Mesodermal cell (in vitro differentiated cells): ENCODE measurements at regions not wholly inside any gene's neighbourhood (a gene's known extent, or its start where the extent isn't known, plus 50 kb on each side); places are given as distances from the start of the nearest gene placed in this dataset.
A peak's percentile ranks its signal among the peaks of the same experiment; 100 is the strongest.
"Not testable (repeated sequence)": the region's sequence is repeated elsewhere in the genome, so short reads cannot be mapped to it uniquely, and the experiment has no call there.

ENCODE experiments used
- H3K27ac ChIP-seq: 2 replicates; pipeline ENCODE4 v1.7.0; 2013; ENCODE audit warnings: mild to moderate bottlenecking, low read depth, low read length, moderate library complexity; ENCODE audit not compliant: severe bottlenecking
- H3K36me3 ChIP-seq: 2 replicates; pipeline ENCODE4 v1.7.1; 2013; ENCODE audit warnings: mild to moderate bottlenecking, low read length, moderate library complexity; ENCODE audit not compliant: control insufficient read depth, insufficient read depth
- H3K4me1 ChIP-seq: one replicate; pipeline ENCODE4 v1.7.1; 2013; ENCODE audit warnings: mild to moderate bottlenecking, low read length; ENCODE audit not compliant: insufficient read depth, control insufficient read depth, poor library complexity, severe bottlenecking
- H3K4me3 ChIP-seq: 2 replicates; pipeline ENCODE4 v1.7.0; 2013; ENCODE audit warnings: low read length, control low read depth, mild to moderate bottlenecking; ENCODE audit not compliant: insufficient read depth, poor library complexity, severe bottlenecking; ENCODE audit errors: extremely low read depth
- H3K9me3 ChIP-seq: 2 replicates; pipeline ENCODE4 v1.7.1; 2013; ENCODE audit warnings: mild to moderate bottlenecking, low read length, moderate library complexity; ENCODE audit not compliant: control insufficient read depth
- WGBS, 2 experiments: methylation state at CpG; one replicate each; pipeline ENCODE4 v1.1.5; 2013; ENCODE audit warnings: missing lambda C conversion rate in 2 of 2; ENCODE audit not compliant: insufficient coverage in 2 of 2; 5-methylcytosine and 5-hydroxymethylcytosine counted together

GRCh38 chr1:224011751-224012150 lies 102.2 kb upstream of the FBXO28 start:
- WGBS, 2 experiments, result 76 to 83% methylated on average over 5 to 7 of the region's 7 CpGs
- H3K27ac ChIP-seq, H3K4me1 ChIP-seq, H3K36me3 ChIP-seq, H3K4me3 ChIP-seq: not testable (repeated sequence)
- peaks cover 37% of the 10 kb centered on the region for H3K9me3 ChIP-seq

GRCh38 chr1:224011153-224011552 lies 102.8 kb upstream of the FBXO28 start:
- not testable (repeated sequence) for H3K27ac ChIP-seq, H3K36me3 ChIP-seq, H3K4me1 ChIP-seq, H3K4me3 ChIP-seq
- peaks cover 37% of the 10 kb centered on the region for H3K9me3 ChIP-seq
- WGBS, 2 experiments, result 95% methylated on average over 6 of the region's 7 CpGs

- H3K9me3 ChIP-seq, H3K27ac ChIP-seq, H3K36me3 ChIP-seq, H3K4me1 ChIP-seq, H3K4me3 ChIP-seq: not testable (repeated sequence)
- 100% methylated on average over 1 of the region's 3 CpGs; no CpG with 5 or more reads in 1 of the 2 experiments for WGBS, 2 experiments
These were observed 107.9 kb upstream of the FBXO28 start for GRCh38 chr1:224005973-224006372.

GRCh38 chr1:224004552-224005315 lies 109.2 kb upstream of the FBXO28 start:
- H3K4me3 ChIP-seq, result not testable (repeated sequence)

GRCh38 chr1:224003896-224004295 lies 110.0 kb upstream of the FBXO28 start:
- not testable (repeated sequence) for H3K4me1 ChIP-seq, H3K36me3 ChIP-seq, H3K9me3 ChIP-seq, H3K27ac ChIP-seq, H3K4me3 ChIP-seq
- WGBS, 2 experiments, result no CpG with 5 or more reads among the region's 1 CpG

More at GRCh38 chr1:224004552-224005315, 109.2 kb upstream of the FBXO28 start:
- not testable (repeated sequence) for H3K36me3 ChIP-seq, H3K27ac ChIP-seq, H3K9me3 ChIP-seq, H3K4me1 ChIP-seq
- 100% methylated on average over 1 of the region's 4 CpGs; no CpG with 5 or more reads in 1 of the 2 experiments for WGBS, 2 experiments

GRCh38 chr1:224001757-224002156 lies 112.2 kb upstream of the FBXO28 start:
- H3K27ac ChIP-seq, H3K4me1 ChIP-seq, H3K9me3 ChIP-seq, H3K4me3 ChIP-seq, H3K36me3 ChIP-seq: not testable (repeated sequence)
- WGBS, 2 experiments, result no CpG with 5 or more reads among the region's 2 CpGs

- H3K4me1 ChIP-seq, H3K4me3 ChIP-seq, H3K9me3 ChIP-seq, H3K36me3 ChIP-seq, H3K27ac ChIP-seq: not testable (repeated sequence)
- WGBS, 2 experiments, result 100% methylated on average over 1 of the region's 4 CpGs
These were observed 114.2 kb upstream of the FBXO28 start for GRCh38 chr1:223999761-224000160.

- H3K36me3 ChIP-seq, H3K27ac ChIP-seq, H3K4me1 ChIP-seq, H3K9me3 ChIP-seq, H3K4me3 ChIP-seq: not testable (repeated sequence)
- WGBS, 2 experiments, result no CpG with 5 or more reads among the region's 4 CpGs
These were observed 115.0 kb upstream of the FBXO28 start for GRCh38 chr1:223998676-223999455.

- not testable (repeated sequence) for H3K9me3 ChIP-seq, H3K27ac ChIP-seq, H3K4me3 ChIP-seq, H3K36me3 ChIP-seq, H3K4me1 ChIP-seq
- no CpG with 5 or more reads among the region's 2 CpGs for WGBS, 2 experiments
These were observed 117.5 kb upstream of the FBXO28 start for GRCh38 chr1:223996376-223996775.

- WGBS, 2 experiments, result 0% methylated on average over 25 to 30 of the region's 70 CpGs
- H3K4me3 ChIP-seq, result peak overlapping the region; percentile 54
- not testable (repeated sequence) for H3K4me1 ChIP-seq, H3K36me3 ChIP-seq, H3K9me3 ChIP-seq
- H3K27ac ChIP-seq, result peak overlapping the region; percentile 84
These were observed 121.3 kb upstream of the FBXO28 start for GRCh38 chr1:223992456-223993246.
